HL-60 (cell line): ENCODE measurements at regions not wholly inside any gene's neighbourhood (a gene's known extent, or its start where the extent isn't known, plus 50 kb on each side); places are given as distances from the start of the nearest gene placed in this dataset.

ENCODE experiments used
- DNase-seq, 2 experiments: peaks; one replicate each; pipeline ENCODE4 v3.0.0-alpha.2; 2010 to 2020; ENCODE audit warnings: low read depth in 1 of 2, low spot score in 1 of 2
- H3K27ac ChIP-seq: fragments of 250-450 bp; sonication (Bioruptor Pico); replicated peaks from 2 replicates; pipeline ENCODE4 v1.5.1; 2020; ENCODE audit warnings: mild to moderate bottlenecking, moderate library complexity
- H3K27me3 ChIP-seq: fragments of 250-450 bp; sonication (Bioruptor Pico); 2 replicates; pipeline ENCODE4 v1.5.1; 2021; ENCODE audit warnings: mild to moderate bottlenecking, moderate library complexity; ENCODE audit not compliant: insufficient read depth, poor library complexity, severe bottlenecking
- H3K4me3 ChIP-seq: replicated peaks from 2 replicates; pipeline ENCODE4 v1.5.1; 2011; ENCODE audit warnings: mild to moderate bottlenecking, control low read depth, low read length; ENCODE audit not compliant: insufficient read depth
- GABPA ChIP-seq: IDR thresholded peaks from 2 replicates; pipeline ENCODE4 v1.6.1; 2012; ENCODE audit warnings: low read depth
- POLR2AphosphoS5 ChIP-seq: IDR thresholded peaks from 2 replicates; pipeline ENCODE4 v1.6.1; 2012; ENCODE audit warnings: low read depth
- SPI1 ChIP-seq: IDR thresholded peaks from 2 replicates; pipeline ENCODE4 v1.6.1; 2012; ENCODE audit warnings: low read depth, mild to moderate bottlenecking, borderline replicate concordance
- TF ChIP-seq, protein P1 (sequence below): IDR thresholded peaks from one replicate; pipeline ENCODE4 v1.5.1; 2011; ENCODE audit warnings: low read length, control low read depth, inconsistent platforms; ENCODE audit not compliant: insufficient read depth
- TF ChIP-seq, protein P2 (sequence below): IDR thresholded peaks from 2 replicates; pipeline ENCODE4 v1.6.1; 2012; ENCODE audit warnings: low read depth; ENCODE audit not compliant: insufficient replicate concordance

GRCh38 chr4:60800701-60801100 is 399.4 kb upstream of the ADGRL3 start:
- Histone ChIP-seq H3K4me3 (no peak overlapping the region), H3K27me3 (no peaks in the 10 kb centered on the region), H3K27ac (no peak overlapping the region)
- no peak for DNase-seq
- TF ChIP-seq GABPA (no peak), POLR2AphosphoS5 (no peak), SPI1 (no peak)
- TF ChIP-seq, protein P1, sequence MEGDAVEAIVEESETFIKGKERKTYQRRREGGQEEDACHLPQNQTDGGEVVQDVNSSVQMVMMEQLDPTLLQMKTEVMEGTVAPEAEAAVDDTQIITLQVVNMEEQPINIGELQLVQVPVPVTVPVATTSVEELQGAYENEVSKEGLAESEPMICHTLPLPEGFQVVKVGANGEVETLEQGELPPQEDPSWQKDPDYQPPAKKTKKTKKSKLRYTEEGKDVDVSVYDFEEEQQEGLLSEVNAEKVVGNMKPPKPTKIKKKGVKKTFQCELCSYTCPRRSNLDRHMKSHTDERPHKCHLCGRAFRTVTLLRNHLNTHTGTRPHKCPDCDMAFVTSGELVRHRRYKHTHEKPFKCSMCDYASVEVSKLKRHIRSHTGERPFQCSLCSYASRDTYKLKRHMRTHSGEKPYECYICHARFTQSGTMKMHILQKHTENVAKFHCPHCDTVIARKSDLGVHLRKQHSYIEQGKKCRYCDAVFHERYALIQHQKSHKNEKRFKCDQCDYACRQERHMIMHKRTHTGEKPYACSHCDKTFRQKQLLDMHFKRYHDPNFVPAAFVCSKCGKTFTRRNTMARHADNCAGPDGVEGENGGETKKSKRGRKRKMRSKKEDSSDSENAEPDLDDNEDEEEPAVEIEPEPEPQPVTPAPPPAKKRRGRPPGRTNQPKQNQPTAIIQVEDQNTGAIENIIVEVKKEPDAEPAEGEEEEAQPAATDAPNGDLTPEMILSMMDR = no peak
- TF ChIP-seq, protein P2, sequence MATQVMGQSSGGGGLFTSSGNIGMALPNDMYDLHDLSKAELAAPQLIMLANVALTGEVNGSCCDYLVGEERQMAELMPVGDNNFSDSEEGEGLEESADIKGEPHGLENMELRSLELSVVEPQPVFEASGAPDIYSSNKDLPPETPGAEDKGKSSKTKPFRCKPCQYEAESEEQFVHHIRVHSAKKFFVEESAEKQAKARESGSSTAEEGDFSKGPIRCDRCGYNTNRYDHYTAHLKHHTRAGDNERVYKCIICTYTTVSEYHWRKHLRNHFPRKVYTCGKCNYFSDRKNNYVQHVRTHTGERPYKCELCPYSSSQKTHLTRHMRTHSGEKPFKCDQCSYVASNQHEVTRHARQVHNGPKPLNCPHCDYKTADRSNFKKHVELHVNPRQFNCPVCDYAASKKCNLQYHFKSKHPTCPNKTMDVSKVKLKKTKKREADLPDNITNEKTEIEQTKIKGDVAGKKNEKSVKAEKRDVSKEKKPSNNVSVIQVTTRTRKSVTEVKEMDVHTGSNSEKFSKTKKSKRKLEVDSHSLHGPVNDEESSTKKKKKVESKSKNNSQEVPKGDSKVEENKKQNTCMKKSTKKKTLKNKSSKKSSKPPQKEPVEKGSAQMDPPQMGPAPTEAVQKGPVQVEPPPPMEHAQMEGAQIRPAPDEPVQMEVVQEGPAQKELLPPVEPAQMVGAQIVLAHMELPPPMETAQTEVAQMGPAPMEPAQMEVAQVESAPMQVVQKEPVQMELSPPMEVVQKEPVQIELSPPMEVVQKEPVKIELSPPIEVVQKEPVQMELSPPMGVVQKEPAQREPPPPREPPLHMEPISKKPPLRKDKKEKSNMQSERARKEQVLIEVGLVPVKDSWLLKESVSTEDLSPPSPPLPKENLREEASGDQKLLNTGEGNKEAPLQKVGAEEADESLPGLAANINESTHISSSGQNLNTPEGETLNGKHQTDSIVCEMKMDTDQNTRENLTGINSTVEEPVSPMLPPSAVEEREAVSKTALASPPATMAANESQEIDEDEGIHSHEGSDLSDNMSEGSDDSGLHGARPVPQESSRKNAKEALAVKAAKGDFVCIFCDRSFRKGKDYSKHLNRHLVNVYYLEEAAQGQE = no peak

DNA sequence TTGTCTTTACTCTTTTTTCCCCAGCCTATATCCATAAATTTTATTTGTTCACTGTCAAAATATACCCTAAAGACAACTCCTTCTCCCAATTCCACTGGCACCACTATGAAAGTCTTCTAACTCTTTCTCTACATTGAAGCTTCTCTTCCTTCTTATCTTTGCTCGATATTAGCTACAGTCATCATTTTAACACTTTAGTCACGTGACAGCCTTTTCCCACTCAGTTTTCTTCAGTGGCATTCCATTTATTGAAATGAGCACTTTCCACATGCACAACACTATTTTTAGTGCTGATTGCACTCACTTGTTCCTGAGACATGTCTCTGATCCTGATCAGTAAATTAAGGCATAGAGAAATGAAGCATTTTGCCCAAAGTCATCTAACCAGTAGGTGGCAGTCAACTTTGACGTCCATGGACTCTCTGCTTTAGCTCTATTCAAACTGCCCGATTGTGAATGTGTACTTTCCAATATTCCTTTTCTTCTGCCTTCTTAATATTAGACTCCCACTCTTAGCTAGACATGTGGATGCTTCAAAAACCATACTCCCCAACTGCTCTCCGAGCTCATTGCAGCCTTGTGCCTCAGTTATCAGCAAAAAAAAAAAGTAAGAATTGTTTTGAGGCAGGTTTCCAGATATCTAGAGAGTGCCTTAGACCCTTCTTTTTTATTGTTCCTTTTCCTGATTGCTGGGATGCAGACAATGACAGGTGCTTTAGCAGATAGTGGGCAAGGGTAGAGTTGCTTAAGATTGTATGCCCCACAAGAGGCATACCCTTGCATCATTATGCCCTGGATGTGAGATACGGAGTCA is 394.4 kb upstream of the ADGRL3 start:
- Histone ChIP-seq H3K27me3 (no peaks in the 10 kb centered on the region), H3K4me3 (no peak overlapping the region), H3K27ac (no peak overlapping the region)
- peak in 1 of 2 experiments; percentile 11 for DNase-seq
- TF ChIP-seq POLR2AphosphoS5 (no peak), SPI1 (no peak), GABPA (no peak)
- TF ChIP-seq, protein P2 = no peak
- TF ChIP-seq, protein P1 = peak; percentile 23

DNA sequence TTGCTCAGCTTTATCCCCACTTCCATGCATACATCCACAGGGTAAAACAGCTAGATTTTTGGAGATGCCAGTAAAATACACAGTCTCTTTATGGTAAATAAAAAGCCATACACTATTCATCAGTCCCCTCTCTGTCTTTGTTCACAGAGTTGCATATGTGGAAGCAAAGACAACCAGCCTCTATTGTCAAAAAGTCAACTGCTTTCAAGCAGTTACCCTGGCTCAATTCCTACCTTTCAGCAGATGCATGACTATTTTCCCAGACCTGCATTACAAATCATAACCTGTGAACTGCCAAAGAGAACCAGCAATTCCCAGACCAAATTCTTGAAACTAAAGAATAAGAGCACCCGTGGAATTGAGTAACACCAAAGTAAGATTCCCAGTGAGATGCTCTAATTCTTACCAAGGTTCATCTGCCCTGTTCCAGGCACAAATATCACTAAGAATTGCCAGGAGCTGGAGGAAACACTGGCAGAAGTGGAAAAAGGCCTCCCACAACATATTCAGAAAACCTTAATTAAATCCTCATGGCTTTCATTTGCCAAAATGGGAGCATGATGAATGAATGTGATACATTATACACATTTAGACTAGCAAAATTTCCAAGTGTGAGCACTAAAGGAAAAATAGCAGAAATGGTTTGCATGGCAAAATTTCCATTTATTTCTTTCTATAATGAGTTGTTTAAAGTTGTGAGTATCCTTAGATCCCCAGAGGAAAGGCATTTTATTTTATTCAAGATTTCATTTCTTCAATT is 391.2 kb upstream of the ADGRL3 start:
- Histone ChIP-seq H3K4me3 (no peak overlapping the region), H3K27me3 (no peaks in the 10 kb centered on the region), H3K27ac (no peak overlapping the region)
- DNase-seq = no peak
- TF ChIP-seq GABPA = no peak
- TF ChIP-seq, protein P2 = no peak
- TF ChIP-seq POLR2AphosphoS5 = no peak
- TF ChIP-seq, protein P1 = no peak
- TF ChIP-seq SPI1 = no peak
